ENCODE measurements at regions not wholly inside any gene's neighbourhood (a gene's known extent, or its start where the extent isn't known, plus 50 kb on each side); places are given as distances from the start of the nearest gene placed in this dataset.

DNA sequence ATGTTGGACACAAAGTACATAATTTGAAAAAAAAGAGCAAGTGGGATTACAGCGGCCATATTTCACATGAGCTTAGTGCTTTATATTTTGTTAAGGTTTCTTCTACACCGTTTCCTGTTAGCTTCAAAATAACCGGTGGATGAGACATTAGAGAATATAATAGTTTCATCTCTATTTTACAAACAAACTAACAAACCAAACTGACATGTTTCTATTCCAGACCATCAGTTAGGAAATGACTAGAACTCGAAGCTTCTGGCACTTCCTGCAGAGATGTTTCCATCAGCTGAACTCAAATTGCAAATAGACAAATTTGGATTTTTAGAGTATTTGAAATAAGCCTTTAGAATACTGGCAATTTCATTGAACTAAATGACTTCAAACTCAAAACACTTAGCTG lies 86.5 kb downstream of the MTRR start:
- TF ChIP-seq CTCF (IDR thresholded peaks at IDR 0.05; ENCODE audit: low read depth, low read length): no peak
- DNase-seq (ENCODE audit: low read depth in 2 of 2): no peak

GRCh38 chr5:7957329-7957728 lies 88.4 kb downstream of the MTRR start:
- TF ChIP-seq CTCF (IDR thresholded peaks at IDR 0.05; ENCODE audit: low read depth, low read length): no peak
- no peak for DNase-seq (ENCODE audit: low read depth in 2 of 2)

More for the DNA sequence above, 86.5 kb downstream of the MTRR start:
- H3K4me3 ChIP-seq (replicated peaks in 1 of 2; ENCODE audit: low read depth in 2 of 2, low read length in 2 of 2): no peak overlapping the region

DNA sequence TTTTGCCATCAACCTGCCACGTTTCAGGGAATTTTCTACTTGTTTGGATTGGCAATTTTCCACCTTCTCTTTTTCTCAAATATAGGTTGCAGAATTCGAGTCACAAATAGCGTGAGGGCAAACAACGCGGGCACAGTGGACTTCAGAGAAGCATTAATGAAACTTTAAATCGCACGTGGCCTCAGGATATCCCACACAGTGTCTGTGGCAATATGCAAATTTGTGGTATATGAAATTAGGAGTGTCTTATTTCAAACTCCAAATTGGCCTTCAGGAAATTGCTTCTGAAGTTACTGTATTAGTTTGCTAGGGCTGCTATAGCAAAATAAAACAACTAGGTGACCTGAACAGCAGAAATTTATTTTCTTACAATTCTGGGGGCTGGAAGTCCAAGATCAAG lies 91.2 kb downstream of the MTRR start:
- TF ChIP-seq CTCF (IDR thresholded peaks at IDR 0.05; ENCODE audit: low read depth, low read length): no peak
- H3K4me3 ChIP-seq (replicated peaks in 1 of 2; ENCODE audit: low read depth in 2 of 2, low read length in 2 of 2): no peak overlapping the region
- no peak for DNase-seq (ENCODE audit: low read depth in 2 of 2)

More at GRCh38 chr5:7957329-7957728, 88.4 kb downstream of the MTRR start:
- no peak overlapping the region for H3K4me3 ChIP-seq (replicated peaks in 1 of 2; ENCODE audit: low read depth in 2 of 2, low read length in 2 of 2)

- no peak overlapping the region for H3K4me3 ChIP-seq (replicated peaks in 1 of 2; ENCODE audit: low read depth in 2 of 2, low read length in 2 of 2)
- DNase-seq (ENCODE audit: low read depth in 2 of 2): no peak
- TF ChIP-seq CTCF (IDR thresholded peaks at IDR 0.05; ENCODE audit: low read depth, low read length): no peak
Observed at GRCh38 chr5:7961540-7961939, 92.6 kb downstream of the MTRR start.

DNA sequence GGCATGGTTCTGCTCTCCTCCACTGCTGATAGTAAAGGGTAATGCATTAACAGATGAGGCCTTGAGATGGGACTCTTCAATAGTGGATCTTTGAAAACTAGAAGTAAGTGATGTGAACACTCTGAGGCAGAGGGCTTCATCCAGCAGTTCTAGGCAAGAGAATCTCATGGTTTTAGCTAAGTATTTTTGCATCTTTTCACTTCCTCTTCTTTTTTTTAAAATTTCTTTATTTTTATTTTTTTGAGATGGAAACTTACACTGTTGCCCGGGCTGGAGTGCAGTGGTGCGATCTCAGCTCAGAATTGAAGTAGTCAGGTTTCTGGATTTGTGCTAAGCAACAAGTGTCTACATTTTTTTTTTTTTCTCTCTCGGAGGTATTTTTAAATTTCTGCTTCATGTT lies 101.9 kb downstream of the MTRR start:
- no peak for TF ChIP-seq CTCF (IDR thresholded peaks at IDR 0.05; ENCODE audit: low read depth, low read length)
- DNase-seq (ENCODE audit: low read depth in 2 of 2): no peak
- H3K4me3 ChIP-seq (replicated peaks in 1 of 2; ENCODE audit: low read depth in 2 of 2, low read length in 2 of 2): no peak overlapping the region

DNA sequence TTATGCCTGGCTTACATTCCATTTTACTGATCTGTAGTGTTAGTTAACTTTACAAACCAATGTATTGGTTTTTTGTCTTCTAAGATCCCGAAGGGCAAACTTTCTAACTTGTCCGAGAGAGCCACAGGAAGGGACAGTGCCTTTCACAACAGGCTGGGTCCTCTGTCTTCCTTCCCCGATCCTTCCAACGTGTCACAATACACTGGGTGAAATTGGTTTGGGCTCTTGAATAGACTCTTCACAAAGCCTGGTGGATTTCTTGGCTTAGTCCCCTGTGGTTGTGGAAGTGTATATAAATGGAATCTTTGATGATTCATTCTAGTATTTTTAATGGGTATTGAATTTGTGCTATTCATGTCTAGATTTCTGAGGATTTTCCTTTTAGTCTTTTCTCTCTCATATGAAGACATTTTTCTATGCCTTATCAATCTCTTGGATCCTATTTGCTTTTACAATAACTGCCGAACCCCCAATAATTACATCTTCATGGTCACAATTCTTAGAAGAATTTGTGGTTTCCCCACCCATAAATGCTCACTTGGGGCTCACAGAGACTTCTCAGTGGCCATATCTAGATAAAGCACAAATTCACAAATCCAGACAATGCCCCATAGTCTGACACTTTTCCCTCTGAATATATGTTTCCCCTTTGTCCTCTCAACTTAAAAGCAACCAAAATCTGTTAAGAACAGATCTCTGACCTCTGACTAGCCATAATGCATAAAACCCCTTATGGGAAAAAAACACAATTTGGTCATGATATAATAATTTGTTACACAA lies 107.7 kb downstream of the MTRR start:
- TF ChIP-seq CTCF (IDR thresholded peaks at IDR 0.05; ENCODE audit: low read depth, low read length): no peak
- DNase-seq (ENCODE audit: low read depth in 2 of 2): no peak
- no peak overlapping the region for H3K4me3 ChIP-seq (replicated peaks in 1 of 2; ENCODE audit: low read depth in 2 of 2, low read length in 2 of 2)

- no peak for TF ChIP-seq CTCF (IDR thresholded peaks at IDR 0.05; ENCODE audit: low read depth, low read length)
- H3K4me3 ChIP-seq (replicated peaks in 1 of 2; ENCODE audit: low read depth in 2 of 2, low read length in 2 of 2): no peak overlapping the region
- DNase-seq (ENCODE audit: low read depth in 2 of 2): no peak
Observed at GRCh38 chr5:7978114-7978513, 109.2 kb downstream of the MTRR start.

Data from cardiac fibroblast (primary cell).